ENCODE measurements at regions not wholly inside any gene's neighbourhood (a gene's known extent, or its start where the extent isn't known, plus 50 kb on each side); places are given as distances from the start of the nearest gene placed in this dataset.

DNA sequence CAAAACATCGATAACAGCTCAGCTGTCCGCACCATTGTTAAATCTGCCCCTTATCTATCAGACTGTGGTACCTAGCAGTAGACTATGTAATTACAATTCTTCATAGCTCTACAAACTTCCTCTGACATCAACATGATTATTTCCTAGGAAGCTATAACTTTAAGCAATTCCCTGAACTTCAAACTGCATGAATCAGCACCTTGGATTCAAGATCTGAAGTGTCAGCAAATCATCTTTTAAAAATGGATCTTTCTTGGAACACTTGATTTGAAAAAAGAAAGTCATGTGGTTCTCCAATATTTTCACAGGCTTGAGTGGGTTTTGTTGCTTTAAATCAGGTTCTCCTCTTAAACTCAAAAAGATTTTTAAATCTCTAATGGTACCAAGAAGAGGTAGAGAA is 680.7 kb upstream of the LMCD1 start:
- no peak overlapping the region for H3K27ac ChIP-seq
- DNase-seq (no peak), ATAC-seq (no peak)
- no peaks in the 10 kb centered on the region for H3K36me3 ChIP-seq
- TF ChIP-seq, protein P1, sequence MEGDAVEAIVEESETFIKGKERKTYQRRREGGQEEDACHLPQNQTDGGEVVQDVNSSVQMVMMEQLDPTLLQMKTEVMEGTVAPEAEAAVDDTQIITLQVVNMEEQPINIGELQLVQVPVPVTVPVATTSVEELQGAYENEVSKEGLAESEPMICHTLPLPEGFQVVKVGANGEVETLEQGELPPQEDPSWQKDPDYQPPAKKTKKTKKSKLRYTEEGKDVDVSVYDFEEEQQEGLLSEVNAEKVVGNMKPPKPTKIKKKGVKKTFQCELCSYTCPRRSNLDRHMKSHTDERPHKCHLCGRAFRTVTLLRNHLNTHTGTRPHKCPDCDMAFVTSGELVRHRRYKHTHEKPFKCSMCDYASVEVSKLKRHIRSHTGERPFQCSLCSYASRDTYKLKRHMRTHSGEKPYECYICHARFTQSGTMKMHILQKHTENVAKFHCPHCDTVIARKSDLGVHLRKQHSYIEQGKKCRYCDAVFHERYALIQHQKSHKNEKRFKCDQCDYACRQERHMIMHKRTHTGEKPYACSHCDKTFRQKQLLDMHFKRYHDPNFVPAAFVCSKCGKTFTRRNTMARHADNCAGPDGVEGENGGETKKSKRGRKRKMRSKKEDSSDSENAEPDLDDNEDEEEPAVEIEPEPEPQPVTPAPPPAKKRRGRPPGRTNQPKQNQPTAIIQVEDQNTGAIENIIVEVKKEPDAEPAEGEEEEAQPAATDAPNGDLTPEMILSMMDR (IDR thresholded peaks at IDR 0.05), result no peak
- H3K27me3 ChIP-seq, result no peaks in the 10 kb centered on the region
- H3K4me1 ChIP-seq, result no peaks in the 10 kb centered on the region
- intact Hi-C loops (cut with DNase I), result no loop called here
- no peak overlapping the region for H3K4me3 ChIP-seq
- peaks cover 7% of the 10 kb centered on the region for H3K9me3 ChIP-seq

GRCh38 chr3:7821858-7822257 is 679.8 kb upstream of the LMCD1 start:
- intact Hi-C loops (cut with DNase I), result no loop called here
- TF ChIP-seq, protein P1 (IDR thresholded peaks at IDR 0.05), result no peak

DNA sequence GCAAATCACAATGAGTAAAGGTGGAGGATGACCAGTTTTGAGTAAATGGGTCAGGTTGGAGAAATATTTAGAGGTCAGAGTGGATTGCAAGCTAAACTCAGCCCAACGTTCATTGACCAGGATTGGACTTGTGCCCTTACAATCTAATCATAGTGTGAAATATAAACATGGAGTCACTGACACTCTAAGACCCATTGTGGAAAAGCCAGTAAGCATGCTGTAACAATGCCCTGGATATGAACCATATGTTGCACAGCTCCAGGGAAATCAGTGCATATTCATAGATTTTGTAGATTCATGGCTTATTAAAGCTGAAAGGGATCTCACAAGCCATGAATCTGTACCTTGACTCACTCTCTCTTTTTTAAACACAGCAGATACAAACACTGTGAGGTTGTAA is 660.2 kb upstream of the LMCD1 start:
- H3K4me3 ChIP-seq, result no peak overlapping the region

More at GRCh38 chr3:7821858-7822257, 679.8 kb upstream of the LMCD1 start:
- no peaks in the 10 kb centered on the region for H3K4me1 ChIP-seq
- no peaks in the 10 kb centered on the region for H3K27me3 ChIP-seq
- peaks cover 7% of the 10 kb centered on the region for H3K9me3 ChIP-seq
- no peaks in the 10 kb centered on the region for H3K36me3 ChIP-seq
- DNase-seq, result no peak
- no peak for ATAC-seq
- no peak overlapping the region for H3K27ac ChIP-seq
- H3K4me3 ChIP-seq, result no peak overlapping the region

DNA sequence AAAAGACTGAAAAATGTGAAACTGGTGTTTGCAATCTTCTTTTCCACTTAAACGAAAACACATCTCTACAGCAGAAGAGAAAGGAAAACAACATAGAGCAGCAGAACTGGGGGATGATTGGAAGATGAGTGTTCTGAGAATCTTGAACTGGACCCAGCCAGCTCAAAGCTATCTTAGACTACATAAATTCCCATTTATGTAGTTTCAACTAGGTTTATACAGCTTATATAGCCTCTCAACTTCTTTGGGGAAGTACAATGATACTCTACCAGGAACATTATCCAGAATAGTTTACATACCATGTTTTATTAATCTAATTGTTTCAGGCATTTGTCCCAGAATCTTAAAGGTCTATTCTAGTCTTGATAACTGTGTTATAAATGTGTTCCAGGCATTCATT is 658.2 kb upstream of the LMCD1 start:
- H3K9me3 ChIP-seq, result no peaks in the 10 kb centered on the region
- H3K4me1 ChIP-seq, result no peaks in the 10 kb centered on the region
- TF ChIP-seq, protein P1 (IDR thresholded peaks at IDR 0.05), result no peak
- no peak overlapping the region for H3K4me3 ChIP-seq
- DNase-seq (no peak), ATAC-seq (no peak)
- no peaks in the 10 kb centered on the region for H3K36me3 ChIP-seq
- H3K27me3 ChIP-seq, result no peaks in the 10 kb centered on the region
- no peak overlapping the region for H3K27ac ChIP-seq
- intact Hi-C loops (cut with DNase I), result no loop called here

More for the DNA sequence above, 660.2 kb upstream of the LMCD1 start:
- TF ChIP-seq, protein P1 (IDR thresholded peaks at IDR 0.05), result no peak
- Histone ChIP-seq H3K27me3 (no peaks in the 10 kb centered on the region), H3K4me1 (no peaks in the 10 kb centered on the region), H3K36me3 (no peaks in the 10 kb centered on the region), H3K9me3 (no peaks in the 10 kb centered on the region), H3K27ac (no peak overlapping the region)
- intact Hi-C loops (cut with DNase I), result no loop called here
- ATAC-seq (no peak), DNase-seq (no peak)

GRCh38 chr3:7847021-7847420 is 654.6 kb upstream of the LMCD1 start:
- H3K36me3 ChIP-seq, result no peaks in the 10 kb centered on the region
- intact Hi-C loops (cut with DNase I), result no loop called here
- no peak overlapping the region for H3K4me3 ChIP-seq
- no peaks in the 10 kb centered on the region for H3K27me3 ChIP-seq
- DNase-seq, result no peak
- TF ChIP-seq, protein P1 (IDR thresholded peaks at IDR 0.05), result no peak
- H3K9me3 ChIP-seq, result no peaks in the 10 kb centered on the region
- no peak overlapping the region for H3K27ac ChIP-seq
- no peaks in the 10 kb centered on the region for H3K4me1 ChIP-seq
- no peak for ATAC-seq

DNA sequence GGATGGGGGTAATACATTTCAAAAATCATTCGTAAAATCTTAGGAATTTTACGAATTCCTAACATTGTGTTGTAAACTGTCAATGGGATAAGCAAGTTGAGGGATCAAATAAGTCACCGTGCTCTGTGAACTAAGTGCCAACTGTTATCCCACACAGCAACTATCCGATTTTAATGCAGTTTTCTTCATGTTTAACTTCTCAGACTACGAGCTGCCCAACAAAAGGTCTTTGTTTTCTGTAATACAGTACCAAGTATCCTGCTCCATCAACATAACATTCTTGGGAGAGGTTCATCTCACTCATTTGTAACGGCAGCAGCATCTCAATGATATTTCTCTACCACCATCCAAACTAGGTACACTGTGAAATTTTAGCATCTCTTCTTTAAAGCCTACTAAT is 654.1 kb upstream of the LMCD1 start:
- H3K27me3 ChIP-seq, result no peaks in the 10 kb centered on the region
- intact Hi-C loops (cut with DNase I), result no loop called here
- H3K9me3 ChIP-seq, result no peaks in the 10 kb centered on the region
- no peaks in the 10 kb centered on the region for H3K4me1 ChIP-seq
- DNase-seq, result no peak
- ATAC-seq, result no peak
- no peak overlapping the region for H3K27ac ChIP-seq
- H3K4me3 ChIP-seq, result no peak overlapping the region
- no peaks in the 10 kb centered on the region for H3K36me3 ChIP-seq
- TF ChIP-seq, protein P1 (IDR thresholded peaks at IDR 0.05), result no peak

All from upper lobe of right lung (tissue), 1 donor.